Erythroblast (primary cell): ENCODE measurements at regions not wholly inside any gene's neighbourhood (a gene's known extent, or its start where the extent isn't known, plus 50 kb on each side); places are given as distances from the start of the nearest gene placed in this dataset.

Source experiments
- DNase-seq, 2 experiments: peaks; one replicate each; lab custom pipeline; 2025; lab: John Stamatoyannopoulos, UW
- GATA1 ChIP-seq: IDR thresholded peaks from 2 replicates; pipeline ENCODE4 v1.6.1; 2011; ENCODE audit warnings: low read depth, mild to moderate bottlenecking, control low read depth, low read length, moderate library complexity
- POLR2A ChIP-seq: IDR thresholded peaks from 2 replicates; pipeline ENCODE4 v1.6.1; 2011; ENCODE audit warnings: mild to moderate bottlenecking, low read length

- TF ChIP-seq POLR2A = no peak
- TF ChIP-seq GATA1 = no peak
Measured at GRCh38 chr20:4095639-4096038, 53.0 kb upstream of the SMOX start.

GRCh38 chr20:4091490-4092479, 56.8 kb upstream of the SMOX start:
- TF ChIP-seq GATA1 = no peak
- no peak for TF ChIP-seq POLR2A
- peak; percentile 65 to 74 for DNase-seq

More at GRCh38 chr20:4095639-4096038, 53.0 kb upstream of the SMOX start:
- no peak for DNase-seq

- DNase-seq = peak; percentile 37 to 58
Measured at GRCh38 chr20:4090756-4091489, 57.7 kb upstream of the SMOX start.

GRCh38 chr20:4089756-4090487, 58.7 kb upstream of the SMOX start:
- no peak for TF ChIP-seq POLR2A
- TF ChIP-seq GATA1 = no peak

More at GRCh38 chr20:4090756-4091489, 57.7 kb upstream of the SMOX start:
- TF ChIP-seq GATA1 = no peak
- no peak for TF ChIP-seq POLR2A

GRCh38 chr20:4088766-4089165, 59.9 kb upstream of the SMOX start:
- TF ChIP-seq GATA1 = no peak
- no peak for TF ChIP-seq POLR2A
- no peak for DNase-seq

More at GRCh38 chr20:4089756-4090487, 58.7 kb upstream of the SMOX start:
- peak in 1 of 2 experiments; percentile 31 for DNase-seq

- DNase-seq = no peak
Measured at GRCh38 chr20:4087923-4088322, 60.7 kb upstream of the SMOX start.

GRCh38 chr20:4086771-4087687, 61.6 kb upstream of the SMOX start:
- no peak for TF ChIP-seq GATA1
- no peak for TF ChIP-seq POLR2A
- DNase-seq = no peak

More at GRCh38 chr20:4087923-4088322, 60.7 kb upstream of the SMOX start:
- TF ChIP-seq POLR2A (no peak), GATA1 (no peak)

GRCh38 chr20:4084721-4085120, 63.9 kb upstream of the SMOX start:
- no peak for TF ChIP-seq GATA1
- TF ChIP-seq POLR2A = no peak
- DNase-seq = no peak

GRCh38 chr20:4084096-4084495, 64.5 kb upstream of the SMOX start:
- TF ChIP-seq GATA1 (no peak), POLR2A (no peak)

GRCh38 chr20:4083098-4083865, 65.3 kb upstream of the SMOX start:
- peak; percentile 52 to 68 for DNase-seq
- peak; percentile 23 for TF ChIP-seq POLR2A
- TF ChIP-seq GATA1 = no peak

More at GRCh38 chr20:4084096-4084495, 64.5 kb upstream of the SMOX start:
- DNase-seq = no peak

GRCh38 chr20:4082406-4083097, 66.1 kb upstream of the SMOX start:
- DNase-seq = peak; percentile 90 to 92
- peak; percentile 48 for TF ChIP-seq POLR2A
- TF ChIP-seq GATA1 = no peak
